GM23338 (cell line): ENCODE measurements at regions not wholly inside any gene's neighbourhood (a gene's known extent, or its start where the extent isn't known, plus 50 kb on each side); places are given as distances from the start of the nearest gene placed in this dataset.

Experiments
- ATAC-seq: fragments of 200-7000 bp; cut with Tn5 transposase; 3 replicates; pipeline ENCODE4 v1.9.1; 2020
- DNase-seq: peaks from one replicate; pipeline ENCODE4 v3.0.0-alpha.2; 2015; ENCODE audit warnings: low spot score
- H2AFZ ChIP-seq: fragments of 200-600 bp; sonication (generic); 2 replicates; pipeline ENCODE4 v1.8.0; 2016; ENCODE audit warnings: antibody characterized with exemption, mild to moderate bottlenecking, moderate library complexity
- H3F3A ChIP-seq: fragments of 200-600 bp; sonication (generic); replicated peaks from 2 replicates; pipeline ENCODE4 v1.8.0; 2017; ENCODE audit warnings: antibody characterized with exemption, mixed run types, low read depth
- H3K27ac ChIP-seq: fragments of 200-600 bp; sonication (generic); 2 replicates; pipeline ENCODE4 v1.6.1; 2016; ENCODE audit warnings: low read depth
- H3K27me3 ChIP-seq: fragments of 200-600 bp; sonication (generic); 2 replicates; pipeline ENCODE4 v1.8.0; 2016; ENCODE audit warnings: mild to moderate bottlenecking, mixed run types, moderate library complexity; ENCODE audit not compliant: insufficient read depth
- H3K36me3 ChIP-seq: fragments of 200-600 bp; sonication (generic); 2 replicates; pipeline ENCODE4 v1.8.0; 2016; ENCODE audit warnings: mild to moderate bottlenecking; ENCODE audit not compliant: insufficient read depth
- H3K4me1 ChIP-seq: fragments of 200-600 bp; sonication (generic); 2 replicates; pipeline ENCODE4 v1.8.0; 2016; ENCODE audit warnings: mild to moderate bottlenecking, moderate library complexity; ENCODE audit not compliant: insufficient read depth
- H3K4me2 ChIP-seq: fragments of 200-600 bp; sonication (generic); 2 replicates; pipeline ENCODE4 v1.7.1; 2017; ENCODE audit warnings: mixed run types
- H3K4me3 ChIP-seq: fragments of 200-600 bp; sonication (generic); 2 replicates; pipeline ENCODE4 v1.6.1; 2016; ENCODE audit warnings: mixed run types
- H3K79me2 ChIP-seq: fragments of 200-600 bp; sonication (generic); replicated peaks from 2 replicates; pipeline ENCODE4 v1.8.0; 2017; ENCODE audit warnings: mild to moderate bottlenecking; ENCODE audit not compliant: insufficient read depth
- H3K9me2 ChIP-seq: fragments of 200-600 bp; sonication (generic); 2 replicates; pipeline ENCODE4 v1.8.0; 2017; ENCODE audit not compliant: insufficient read depth
- H4K20me1 ChIP-seq: fragments of 200-600 bp; sonication (generic); replicated peaks from 2 replicates; pipeline ENCODE4 v1.8.0; 2017; ENCODE audit warnings: mild to moderate bottlenecking; ENCODE audit not compliant: insufficient read depth
- H3K27ac Mint-ChIP-seq: 2 replicates; pipeline ENCODE4 v1.8.0; 2020; ENCODE audit warnings: inconsistent platforms, mild to moderate bottlenecking, moderate library complexity, mixed read lengths
- H3K27me3 Mint-ChIP-seq: 3 replicates; pipeline ENCODE4 v1.8.0; 2022; ENCODE audit warnings: low read depth, mild to moderate bottlenecking, moderate library complexity, mixed read lengths, inconsistent platforms; ENCODE audit not compliant: insufficient read depth, poor library complexity
- H3K36me3 Mint-ChIP-seq: 3 replicates; pipeline ENCODE4 v1.8.0; 2021; ENCODE audit warnings: low read depth, mild to moderate bottlenecking, inconsistent platforms, moderate library complexity, mixed read lengths
- H3K4me1 Mint-ChIP-seq: 3 replicates; pipeline ENCODE4 v1.8.0; 2020; ENCODE audit warnings: mild to moderate bottlenecking, inconsistent platforms, mixed read lengths
- H3K4me3 Mint-ChIP-seq: 3 replicates; pipeline ENCODE4 v1.8.0; 2021; ENCODE audit warnings: moderate library complexity, mild to moderate bottlenecking, inconsistent platforms, mixed read lengths
- H3K9me3 Mint-ChIP-seq: 3 replicates; pipeline ENCODE4 v1.8.0; 2020; ENCODE audit warnings: moderate library complexity, mild to moderate bottlenecking, inconsistent platforms, mixed read lengths
- CREB1 ChIP-seq: fragments of 250-450 bp; sonication (Bioruptor Pico); IDR thresholded peaks from 2 replicates; pipeline ENCODE4 v1.5.0; 2020; ENCODE audit warnings: low read depth, mild to moderate bottlenecking, moderate library complexity
- ETS1 ChIP-seq: IDR thresholded peaks from 2 replicates; pipeline ENCODE4 v1.6.1; 2016; ENCODE audit warnings: antibody characterized with exemption
- EZH2 ChIP-seq: fragments of 200-600 bp; sonication (generic); IDR thresholded peaks from one replicate; pipeline ENCODE4 v1.8.0; 2017; ENCODE audit warnings: antibody characterized with exemption, mild to moderate bottlenecking, low read depth; ENCODE audit not compliant: unreplicated experiment
- EZH2phosphoT487 ChIP-seq: fragments of 200-600 bp; sonication (generic); IDR thresholded peaks from one replicate; pipeline ENCODE4 v1.8.1; 2018; ENCODE audit warnings: antibody characterized with exemption; ENCODE audit not compliant: unreplicated experiment
- JUNB ChIP-seq: IDR thresholded peaks from one replicate; pipeline ENCODE4 v1.6.1; 2016; ENCODE audit warnings: antibody characterized with exemption; ENCODE audit not compliant: unreplicated experiment
- NANOG ChIP-seq: IDR thresholded peaks from 2 replicates; pipeline ENCODE4 v1.6.1; 2016; ENCODE audit warnings: antibody characterized with exemption, borderline replicate concordance
- POLR2AphosphoS5 ChIP-seq: IDR thresholded peaks from 2 replicates; pipeline ENCODE4 v1.6.1; 2016; ENCODE audit warnings: antibody characterized with exemption, low read depth
- REST ChIP-seq: IDR thresholded peaks from one replicate; pipeline ENCODE4 v1.6.1; 2018; ENCODE audit warnings: antibody characterized with exemption; ENCODE audit not compliant: unreplicated experiment
- ZNF114 ChIP-seq: fragments of 250-450 bp; sonication (Bioruptor Pico); IDR thresholded peaks from 2 replicates; pipeline ENCODE4 v1.5.0; 2020; ENCODE audit warnings: mild to moderate bottlenecking, moderate library complexity
- ZNF331 ChIP-seq: fragments of 250-450 bp; sonication (Bioruptor Pico); IDR thresholded peaks from 2 replicates; pipeline ENCODE4 v1.5.0; 2020; ENCODE audit warnings: low read depth, mild to moderate bottlenecking, moderate library complexity
- ZNF462 ChIP-seq: fragments of 250-450 bp; sonication (Bioruptor Pico); IDR thresholded peaks from 2 replicates; pipeline ENCODE4 v1.5.0; 2020; ENCODE audit warnings: mild to moderate bottlenecking, moderate library complexity

- peaks cover 7% of the 10 kb centered on the region for H3K27me3 Mint-ChIP-seq
Measured at GRCh38 chr5:173782671-173783101, 105.5 kb upstream of the CPEB4 start.

GRCh38 chr5:173783371-173783770 is 104.8 kb upstream of the CPEB4 start:
- Histone ChIP-seq H3K79me2 (no peaks in the 10 kb centered on the region), H3K4me2 (no peak overlapping the region), H3K9me2 (peaks cover 7% of the 10 kb centered on the region; the same call in 1 of the 2 replicates), H3K36me3 (no peaks in the 10 kb centered on the region), H4K20me1 (no peaks in the 10 kb centered on the region), H3K27me3 (no peaks in the 10 kb centered on the region), H3K27ac (no peak overlapping the region), H2AFZ (no peak overlapping the region), H3K4me3 (no peak overlapping the region), H3F3A (no peaks in the 10 kb centered on the region), H3K4me1 (peaks cover 8% of the 10 kb centered on the region)
- Mint-ChIP-seq H3K36me3 (no peaks in the 10 kb centered on the region), H3K27me3 (peaks cover 7% of the 10 kb centered on the region), H3K27ac (no peak overlapping the region), H3K4me3 (no peak overlapping the region), H3K4me1 (peaks cover 17% of the 10 kb centered on the region), H3K9me3 (no peaks in the 10 kb centered on the region)
- no peak for DNase-seq
- ATAC-seq = no peak
- TF ChIP-seq EZH2phosphoT487 = no peak
- no peak for TF ChIP-seq ZNF462
- no peak for TF ChIP-seq ETS1
- TF ChIP-seq ZNF114 (CRISPR knock-in tag) = no peak
- no peak for TF ChIP-seq NANOG
- TF ChIP-seq CREB1 = no peak
- no peak for TF ChIP-seq JUNB
- no peak for TF ChIP-seq EZH2
- TF ChIP-seq ZNF331 (CRISPR knock-in tag) = no peak
- no peak for TF ChIP-seq POLR2AphosphoS5
- no peak for TF ChIP-seq REST

More at GRCh38 chr5:173782671-173783101, 105.5 kb upstream of the CPEB4 start:
- Histone ChIP-seq H3K27me3 (no peaks in the 10 kb centered on the region), H4K20me1 (no peaks in the 10 kb centered on the region), H3K4me1 (peaks cover 8% of the 10 kb centered on the region), H2AFZ (no peak overlapping the region; the same call in 1 of the 2 replicates), H3K9me2 (peaks cover 7% of the 10 kb centered on the region; the same call in 1 of the 2 replicates), H3K4me3 (no peak overlapping the region), H3F3A (no peaks in the 10 kb centered on the region), H3K27ac (no peak overlapping the region), H3K79me2 (no peaks in the 10 kb centered on the region), H3K36me3 (no peaks in the 10 kb centered on the region), H3K4me2 (no peak overlapping the region)
- TF ChIP-seq POLR2AphosphoS5 = no peak
- TF ChIP-seq CREB1 = no peak
- no peaks in the 10 kb centered on the region for H3K36me3 Mint-ChIP-seq
- H3K4me1 Mint-ChIP-seq = peaks cover 21% of the 10 kb centered on the region
- no peak overlapping the region for H3K27ac Mint-ChIP-seq
- ATAC-seq (no peak), DNase-seq (no peak)
- H3K9me3 Mint-ChIP-seq = no peaks in the 10 kb centered on the region
- H3K4me3 Mint-ChIP-seq = no peak overlapping the region
